SK-N-SH (cell line): ENCODE measurements at regions not wholly inside any gene's neighbourhood (a gene's known extent, or its start where the extent isn't known, plus 50 kb on each side); places are given as distances from the start of the nearest gene placed in this dataset.

Experiments used
- RXRA ChIP-seq: IDR thresholded peaks from 2 replicates; pipeline ENCODE4 v1.4.0; 2012; ENCODE audit warnings: low read depth, mild to moderate bottlenecking, borderline replicate concordance
- YY1 ChIP-seq: IDR thresholded peaks from 2 replicates; pipeline ENCODE4 v1.4.0; 2012; ENCODE audit warnings: low read depth, mild to moderate bottlenecking
- TF ChIP-seq, protein P1 (sequence below): fragments of 200-600 bp; sonication (generic); IDR thresholded peaks from 2 replicates; pipeline ENCODE4 v1.6.1; 2017; ENCODE audit warnings: antibody characterized with exemption, mild to moderate bottlenecking, moderate library complexity

DNA sequence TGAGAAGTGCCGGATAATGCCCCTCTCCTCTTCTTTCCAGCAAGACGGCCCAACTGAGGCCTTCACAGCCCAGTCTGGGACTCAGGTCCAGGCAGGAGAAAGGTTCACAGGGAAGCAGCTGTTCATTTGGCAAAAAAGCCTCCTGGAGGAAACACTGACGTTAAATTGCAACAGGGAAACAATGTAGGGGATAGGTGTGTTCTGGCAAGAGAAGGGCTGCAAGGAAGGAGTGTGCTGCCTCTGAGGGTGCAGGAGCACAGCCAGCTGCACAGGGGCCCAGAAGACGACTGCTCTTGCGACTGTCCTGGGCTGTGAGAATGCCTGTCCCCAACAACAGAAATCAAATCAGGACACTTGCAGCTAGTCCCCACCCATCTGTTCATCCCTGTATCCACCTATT lies 70.6 kb upstream of the PMEPA1 start:
- TF ChIP-seq RXRA (no peak), YY1 (no peak)
- TF ChIP-seq, protein P1, sequence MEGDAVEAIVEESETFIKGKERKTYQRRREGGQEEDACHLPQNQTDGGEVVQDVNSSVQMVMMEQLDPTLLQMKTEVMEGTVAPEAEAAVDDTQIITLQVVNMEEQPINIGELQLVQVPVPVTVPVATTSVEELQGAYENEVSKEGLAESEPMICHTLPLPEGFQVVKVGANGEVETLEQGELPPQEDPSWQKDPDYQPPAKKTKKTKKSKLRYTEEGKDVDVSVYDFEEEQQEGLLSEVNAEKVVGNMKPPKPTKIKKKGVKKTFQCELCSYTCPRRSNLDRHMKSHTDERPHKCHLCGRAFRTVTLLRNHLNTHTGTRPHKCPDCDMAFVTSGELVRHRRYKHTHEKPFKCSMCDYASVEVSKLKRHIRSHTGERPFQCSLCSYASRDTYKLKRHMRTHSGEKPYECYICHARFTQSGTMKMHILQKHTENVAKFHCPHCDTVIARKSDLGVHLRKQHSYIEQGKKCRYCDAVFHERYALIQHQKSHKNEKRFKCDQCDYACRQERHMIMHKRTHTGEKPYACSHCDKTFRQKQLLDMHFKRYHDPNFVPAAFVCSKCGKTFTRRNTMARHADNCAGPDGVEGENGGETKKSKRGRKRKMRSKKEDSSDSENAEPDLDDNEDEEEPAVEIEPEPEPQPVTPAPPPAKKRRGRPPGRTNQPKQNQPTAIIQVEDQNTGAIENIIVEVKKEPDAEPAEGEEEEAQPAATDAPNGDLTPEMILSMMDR: no peak
